H9 (cell line): ENCODE measurements at regions not wholly inside any gene's neighbourhood (a gene's known extent, or its start where the extent isn't known, plus 50 kb on each side); places are given as distances from the start of the nearest gene placed in this dataset.

Experiments used
- DNase-seq: peaks from one replicate; pipeline ENCODE4 v3.0.0-alpha.2; 2017
- H2AFZ ChIP-seq: one replicate; pipeline ENCODE4 v1.6.1; 2013; ENCODE audit warnings: mild to moderate bottlenecking, low read length, control low read depth, moderate library complexity
- H2AK5ac ChIP-seq: 2 replicates; pipeline ENCODE4 v1.6.1; 2013; ENCODE audit warnings: low read length, control low read depth, mixed read lengths; ENCODE audit not compliant: insufficient read length
- H2BK120ac ChIP-seq: one replicate; pipeline ENCODE4 v1.6.1; 2013; ENCODE audit warnings: low read depth, mild to moderate bottlenecking, low read length, control low read depth, inconsistent platforms; ENCODE audit not compliant: poor library complexity, severe bottlenecking
- H2BK12ac ChIP-seq: 2 replicates; pipeline ENCODE4 v1.6.1; 2013; ENCODE audit warnings: low read length, control low read depth, mixed read lengths, low read depth; ENCODE audit not compliant: insufficient read length
- H2BK15ac ChIP-seq: 2 replicates; pipeline ENCODE4 v1.6.1; 2013; ENCODE audit warnings: low read depth, low read length, control low read depth
- H2BK20ac ChIP-seq: one replicate; pipeline ENCODE4 v1.6.1; 2013; ENCODE audit warnings: low read depth, mild to moderate bottlenecking, low read length, control low read depth, inconsistent platforms; ENCODE audit not compliant: poor library complexity, severe bottlenecking
- H2BK5ac ChIP-seq: 2 replicates; pipeline ENCODE4 v1.6.1; 2013; ENCODE audit warnings: low read length, control low read depth, mixed read lengths; ENCODE audit not compliant: insufficient read length
- H3K14ac ChIP-seq: 2 replicates; pipeline ENCODE4 v1.6.1; 2013; ENCODE audit warnings: low read length, control low read depth; ENCODE audit not compliant: insufficient read depth
- H3K18ac ChIP-seq: 2 replicates; pipeline ENCODE4 v1.6.1; 2013; ENCODE audit warnings: low read depth, mild to moderate bottlenecking, mixed read lengths, low read length, control low read depth; ENCODE audit not compliant: insufficient read length
- H3K23ac ChIP-seq: 2 replicates; pipeline ENCODE4 v1.6.1; 2013; ENCODE audit warnings: low read length, control low read depth, mixed read lengths, low read depth; ENCODE audit not compliant: insufficient read length
- H3K23me2 ChIP-seq: 2 replicates; pipeline ENCODE4 v1.6.1; 2013; ENCODE audit warnings: low read depth, mild to moderate bottlenecking, mixed read lengths, low read length, control low read depth; ENCODE audit not compliant: insufficient read length, poor library complexity, severe bottlenecking
- H3K27ac ChIP-seq: 2 replicates; pipeline ENCODE4 v1.5.1; 2013; ENCODE audit warnings: low read length, control low read depth, mixed read lengths, low read depth; ENCODE audit not compliant: insufficient read length
- H3K27me3 ChIP-seq: 2 replicates; pipeline ENCODE4 v1.6.1; 2013; ENCODE audit warnings: low read length, control low read depth, inconsistent platforms; ENCODE audit not compliant: insufficient read depth
- H3K4ac ChIP-seq: 2 replicates; pipeline ENCODE4 v1.6.1; 2013; ENCODE audit warnings: low read depth, mild to moderate bottlenecking, control low read depth, inconsistent platforms, low read length, moderate library complexity
- H3K4me1 ChIP-seq: 2 replicates; pipeline ENCODE4 v1.6.1; 2013; ENCODE audit warnings: low read length, control low read depth, inconsistent platforms; ENCODE audit not compliant: insufficient read depth
- H3K4me2 ChIP-seq: 2 replicates; pipeline ENCODE4 v1.6.1; 2013; ENCODE audit warnings: low read length, control low read depth, mixed read lengths; ENCODE audit not compliant: insufficient read length, insufficient read depth
- H3K56ac ChIP-seq: 2 replicates; pipeline ENCODE4 v1.6.1; 2013; ENCODE audit warnings: low read depth, mild to moderate bottlenecking, mixed read lengths, low read length, control low read depth; ENCODE audit not compliant: insufficient read length
- H3K79me1 ChIP-seq: 2 replicates; pipeline ENCODE4 v1.6.1; 2013; ENCODE audit warnings: low read depth, mild to moderate bottlenecking, moderate library complexity, low read length, control low read depth, inconsistent platforms; ENCODE audit not compliant: insufficient read depth, poor library complexity, severe bottlenecking
- H3K79me2 ChIP-seq: 2 replicates; pipeline ENCODE4 v1.6.1; 2013; ENCODE audit warnings: low read length, control low read depth, inconsistent platforms; ENCODE audit not compliant: insufficient read depth
- H3K9ac ChIP-seq: 2 replicates; pipeline ENCODE4 v1.6.1; 2013; ENCODE audit warnings: low read length, control low read depth, mixed read lengths; ENCODE audit not compliant: insufficient read length; ENCODE audit errors: extremely low read depth
- H3K9me3 ChIP-seq: one replicate; pipeline ENCODE4 v1.6.1; 2013; ENCODE audit warnings: low read depth, low read length, inconsistent platforms; ENCODE audit not compliant: control insufficient read depth
- H3T11ph ChIP-seq: one replicate; pipeline ENCODE4 v1.6.1; 2013; ENCODE audit warnings: mild to moderate bottlenecking, low read length, control low read depth, inconsistent platforms
- H4K20me1 ChIP-seq: one replicate; pipeline ENCODE4 v1.6.1; 2013; ENCODE audit not compliant: control insufficient read depth, insufficient read length, insufficient read depth
- H4K5ac ChIP-seq: 2 replicates; pipeline ENCODE4 v1.6.1; 2013; ENCODE audit warnings: low read depth, mild to moderate bottlenecking, mixed read lengths, low read length, control low read depth; ENCODE audit not compliant: insufficient read length
- H4K8ac ChIP-seq: replicated peaks from 2 replicates; pipeline ENCODE4 v1.6.1; 2013; ENCODE audit warnings: low read length, control low read depth, mixed read lengths, low read depth; ENCODE audit not compliant: insufficient read length
- H4K91ac ChIP-seq: 2 replicates; pipeline ENCODE4 v1.6.1; 2013; ENCODE audit warnings: low read depth, mild to moderate bottlenecking, moderate library complexity, mixed read lengths, low read length, control low read depth; ENCODE audit not compliant: insufficient read length
- H3K27ac Mint-ChIP-seq, 3 experiments: 2 replicates in 2 of 3; 3 replicates in 1 of 3; pipeline ENCODE4 v1.8.0; 2020 to 2021; ENCODE audit warnings: mixed read lengths in 3 of 3, mild to moderate bottlenecking in 1 of 3, moderate library complexity in 1 of 3
- H3K27me3 Mint-ChIP-seq: 2 replicates; pipeline ENCODE4 v1.8.0; 2021; ENCODE audit warnings: low read depth, mild to moderate bottlenecking, moderate library complexity, mixed read lengths
- H3K36me3 Mint-ChIP-seq, 3 experiments: 2 replicates in 2 of 3; 3 replicates in 1 of 3; pipeline ENCODE4 v1.8.0; 2020 to 2021; ENCODE audit warnings: low read depth in 3 of 3, mixed read lengths in 3 of 3; ENCODE audit not compliant: insufficient read depth in 1 of 3
- H3K4me1 Mint-ChIP-seq, 2 experiments: 2 replicates each; pipeline ENCODE4 v1.8.0; 2020; ENCODE audit warnings: mixed read lengths in 2 of 2
- H3K4me3 Mint-ChIP-seq, 2 experiments: 2 replicates in 1 of 2; 3 replicates in 1 of 2; pipeline ENCODE4 v1.8.0; 2020 to 2021; ENCODE audit warnings: mild to moderate bottlenecking in 2 of 2, mixed read lengths in 2 of 2, moderate library complexity in 1 of 2
- H3K9me3 Mint-ChIP-seq, 2 experiments: 2 replicates in 1 of 2; 3 replicates in 1 of 2; pipeline ENCODE4 v1.8.0; 2020; ENCODE audit warnings: mild to moderate bottlenecking in 2 of 2, mixed read lengths in 2 of 2, moderate library complexity in 1 of 2
- WGBS: extraction: QIAGEN DNeasy Blood & Tissue Kit; methylation state at CpG from one replicate; pipeline ENCODE4 v1.1.7; 2013; ENCODE audit warnings: missing lambda C conversion rate, low lambda C conversion rate, mixed read lengths; ENCODE audit not compliant: insufficient read length; ENCODE audit errors: extremely low coverage; 5-methylcytosine and 5-hydroxymethylcytosine counted together
- TF ChIP-seq, protein P1 (sequence below): fragments of 200-600 bp; sonication (generic); conservative IDR thresholded peaks from 3 replicates; pipeline ENCODE4 v1.8.0; 2021; ENCODE audit warnings: antibody characterized with exemption, mild to moderate bottlenecking

DNA sequence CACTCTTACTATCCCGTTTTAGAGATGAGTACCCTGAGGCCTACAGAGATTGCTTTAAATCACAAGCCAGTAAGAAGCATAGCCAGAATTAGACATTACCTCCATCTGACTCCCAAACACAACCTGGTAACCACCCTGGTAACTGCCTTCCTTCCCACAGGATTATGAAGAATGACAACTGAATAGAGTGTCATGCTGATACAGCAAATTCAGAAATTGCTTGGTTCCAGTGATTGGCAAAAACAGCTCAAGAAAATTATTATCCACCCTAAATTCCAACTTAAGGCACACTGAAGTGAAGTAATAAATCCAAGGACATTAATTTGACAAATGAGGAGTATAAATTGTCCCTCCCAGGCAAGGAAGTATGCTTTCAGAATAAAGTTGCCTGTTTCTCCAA is 195.8 kb upstream of the RBMS1 start:
- Mint-ChIP-seq H3K4me1 (no peaks in the 10 kb centered on the region; a peak in 1 of 4 replicates), H3K36me3 (no peaks in the 10 kb centered on the region), H3K9me3 (no peaks in the 10 kb centered on the region; a peak in 1 of 5 replicates), H3K27me3 (no peaks in the 10 kb centered on the region), H3K4me3 (no peak overlapping the region), H3K27ac (no peak overlapping the region)
- no peak overlapping the region for H3K4me2 ChIP-seq
- H3K4ac ChIP-seq = no peak overlapping the region
- no peak overlapping the region for H2BK120ac ChIP-seq
- H3K56ac ChIP-seq = no peak overlapping the region
- H3T11ph ChIP-seq = no peak overlapping the region
- no peaks in the 10 kb centered on the region for H3K79me2 ChIP-seq
- H2BK20ac ChIP-seq = no peak overlapping the region
- H3K23ac ChIP-seq = no peak overlapping the region
- DNase-seq = no peak
- TF ChIP-seq, protein P1, sequence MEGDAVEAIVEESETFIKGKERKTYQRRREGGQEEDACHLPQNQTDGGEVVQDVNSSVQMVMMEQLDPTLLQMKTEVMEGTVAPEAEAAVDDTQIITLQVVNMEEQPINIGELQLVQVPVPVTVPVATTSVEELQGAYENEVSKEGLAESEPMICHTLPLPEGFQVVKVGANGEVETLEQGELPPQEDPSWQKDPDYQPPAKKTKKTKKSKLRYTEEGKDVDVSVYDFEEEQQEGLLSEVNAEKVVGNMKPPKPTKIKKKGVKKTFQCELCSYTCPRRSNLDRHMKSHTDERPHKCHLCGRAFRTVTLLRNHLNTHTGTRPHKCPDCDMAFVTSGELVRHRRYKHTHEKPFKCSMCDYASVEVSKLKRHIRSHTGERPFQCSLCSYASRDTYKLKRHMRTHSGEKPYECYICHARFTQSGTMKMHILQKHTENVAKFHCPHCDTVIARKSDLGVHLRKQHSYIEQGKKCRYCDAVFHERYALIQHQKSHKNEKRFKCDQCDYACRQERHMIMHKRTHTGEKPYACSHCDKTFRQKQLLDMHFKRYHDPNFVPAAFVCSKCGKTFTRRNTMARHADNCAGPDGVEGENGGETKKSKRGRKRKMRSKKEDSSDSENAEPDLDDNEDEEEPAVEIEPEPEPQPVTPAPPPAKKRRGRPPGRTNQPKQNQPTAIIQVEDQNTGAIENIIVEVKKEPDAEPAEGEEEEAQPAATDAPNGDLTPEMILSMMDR = no peak
- H3K9ac ChIP-seq = no peak overlapping the region
- no peak overlapping the region for H2AFZ ChIP-seq
- H2BK15ac ChIP-seq = no peak overlapping the region
- no peak overlapping the region for H2BK12ac ChIP-seq
- no peaks in the 10 kb centered on the region for H3K23me2 ChIP-seq
- no peak overlapping the region for H2BK5ac ChIP-seq
- no CpG with 5 or more reads among the region's 1 CpG for WGBS
- H3K9me3 ChIP-seq = no peaks in the 10 kb centered on the region
- H3K79me1 ChIP-seq = no peaks in the 10 kb centered on the region
- H4K20me1 ChIP-seq = no peaks in the 10 kb centered on the region
- no peak overlapping the region for H4K5ac ChIP-seq
- no peak overlapping the region for H4K91ac ChIP-seq
- no peak overlapping the region for H3K27ac ChIP-seq
- no peak overlapping the region for H3K14ac ChIP-seq
- H4K8ac ChIP-seq = no peak overlapping the region
- no peaks in the 10 kb centered on the region for H3K4me1 ChIP-seq
- H3K18ac ChIP-seq = no peak overlapping the region
- H3K27me3 ChIP-seq = no peaks in the 10 kb centered on the region
- no peak overlapping the region for H2AK5ac ChIP-seq
